Activated CD4-positive, CD25-positive, alpha-beta regulatory T cell treated with anti-CD3 and anti-CD28 coated beads, Interleukin-2, amount 50 U/mL, for 72 hours (primary cell): ENCODE measurements at regions not wholly inside any gene's neighbourhood (a gene's known extent, or its start where the extent isn't known, plus 50 kb on each side); places are given as distances from the start of the nearest gene placed in this dataset.
"Not testable (repeated sequence)": the region's sequence is repeated elsewhere in the genome, so short reads cannot be mapped to it uniquely, and the experiment has no call there.

Experiments
- DNase-seq: peaks from one replicate; pipeline ENCODE4 v3.0.0; 2021

DNA sequence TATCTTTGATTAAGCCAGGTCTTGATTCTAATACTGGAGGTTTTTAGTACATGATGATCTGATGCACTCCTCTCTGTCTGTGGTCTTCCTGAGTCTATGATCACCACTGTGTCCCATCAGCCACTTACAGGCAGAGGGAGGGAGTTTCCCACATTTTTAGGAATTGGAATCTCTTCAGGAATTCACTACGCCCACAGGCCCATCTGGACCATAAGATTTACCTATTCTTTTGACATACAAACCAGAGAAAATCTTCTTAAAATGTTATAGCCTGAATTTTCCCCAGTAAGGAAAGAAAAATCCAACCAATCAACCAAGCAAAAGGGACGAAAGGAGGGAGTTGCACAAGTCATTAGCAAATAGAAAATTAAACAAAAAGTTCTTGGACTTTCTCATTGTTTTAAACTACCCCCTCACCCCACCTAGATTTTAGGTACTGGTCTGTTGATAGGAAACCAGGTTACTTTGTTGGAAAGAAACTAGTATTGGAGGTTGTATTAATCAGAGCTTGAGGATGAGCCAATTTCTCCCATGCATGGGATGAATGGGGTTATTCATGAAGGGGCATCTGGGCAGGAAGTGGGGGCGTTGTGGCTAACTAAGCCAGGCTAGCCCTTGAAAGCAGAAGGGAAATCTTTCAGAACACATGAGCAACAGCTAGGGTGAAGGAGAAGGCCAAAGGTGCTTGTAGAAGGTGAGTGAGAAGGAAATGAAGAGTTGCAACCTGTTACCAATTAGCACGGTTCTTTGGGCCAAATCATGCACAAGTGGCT, 328.2 kb upstream of the MEX3C start:
- DNase-seq: no peak

DNA sequence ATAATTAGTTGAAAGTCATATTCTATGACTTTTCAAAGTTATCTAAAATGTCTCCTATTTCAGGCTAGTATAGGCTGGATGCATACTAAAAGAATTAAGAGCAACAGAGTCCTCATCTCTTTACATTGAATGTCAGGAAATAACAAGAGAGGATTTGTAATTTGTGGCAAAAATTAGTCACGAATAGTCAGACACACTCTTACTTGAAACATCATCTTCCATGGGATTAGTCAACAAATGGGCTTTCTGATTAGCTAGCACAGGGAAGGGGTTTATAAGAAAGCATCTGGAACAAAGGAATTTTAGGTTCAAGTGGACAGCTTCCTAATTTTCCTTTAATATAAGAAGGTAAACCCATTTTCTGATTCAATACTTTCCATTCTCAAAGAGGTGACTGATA, 330.3 kb upstream of the MEX3C start:
- no peak for DNase-seq

DNA sequence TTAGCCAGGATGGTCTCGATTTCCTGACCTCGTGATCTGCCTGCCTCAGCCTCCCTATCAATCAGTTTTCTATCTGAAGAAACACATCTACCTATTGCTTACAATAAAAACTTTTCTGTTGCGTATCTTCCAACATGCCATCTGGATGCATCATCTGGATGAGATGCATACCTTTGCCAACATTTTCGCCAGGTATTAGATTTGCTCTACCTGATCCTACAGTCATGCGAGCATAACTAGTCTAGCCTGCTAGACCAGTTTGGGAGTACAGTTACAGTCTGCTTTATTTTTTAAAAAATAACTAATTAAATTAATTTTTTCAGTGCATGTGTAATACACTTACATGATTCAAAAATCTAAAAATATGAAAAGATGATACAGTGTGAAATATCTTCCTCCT, 334.0 kb upstream of the MEX3C start:
- no peak for DNase-seq

DNA sequence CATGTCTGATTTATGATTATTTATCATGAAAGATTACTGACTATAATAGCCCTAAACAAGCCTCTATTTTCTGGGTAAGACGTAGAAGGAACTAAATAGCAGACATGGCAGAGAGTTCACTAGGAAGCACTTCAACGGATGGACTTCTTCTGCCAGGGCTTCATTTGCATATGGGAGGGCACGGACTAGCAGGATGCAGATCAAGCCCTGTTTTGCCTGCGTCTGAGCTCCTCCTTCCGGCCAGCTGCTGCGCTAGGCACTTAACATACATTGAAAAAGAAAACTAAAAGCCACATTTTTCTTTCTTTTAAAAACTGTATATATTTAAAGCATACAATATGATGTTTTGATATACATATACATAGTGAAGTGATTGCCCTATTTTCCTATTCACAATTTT, 340.0 kb upstream of the MEX3C start:
- DNase-seq: no peak

DNA sequence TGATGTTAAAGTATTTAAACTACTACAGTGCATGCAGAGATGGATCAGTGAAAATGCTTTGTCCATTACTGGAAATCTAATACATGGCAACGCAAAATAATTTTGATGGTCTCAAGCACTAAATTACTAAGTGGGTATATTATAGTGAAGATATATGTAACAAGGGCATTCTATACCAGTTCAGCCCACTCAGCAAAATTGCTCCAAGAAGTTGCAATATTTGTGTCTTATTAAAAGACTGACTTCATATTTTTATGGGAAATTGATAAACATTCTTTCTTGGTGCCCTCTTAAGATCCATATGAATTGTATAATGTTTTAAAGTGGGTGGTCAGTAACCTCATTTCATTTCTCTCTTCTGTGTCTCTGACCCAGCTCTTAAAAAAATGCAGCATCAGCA, 343.1 kb upstream of the MEX3C start:
- no peak for DNase-seq

DNA sequence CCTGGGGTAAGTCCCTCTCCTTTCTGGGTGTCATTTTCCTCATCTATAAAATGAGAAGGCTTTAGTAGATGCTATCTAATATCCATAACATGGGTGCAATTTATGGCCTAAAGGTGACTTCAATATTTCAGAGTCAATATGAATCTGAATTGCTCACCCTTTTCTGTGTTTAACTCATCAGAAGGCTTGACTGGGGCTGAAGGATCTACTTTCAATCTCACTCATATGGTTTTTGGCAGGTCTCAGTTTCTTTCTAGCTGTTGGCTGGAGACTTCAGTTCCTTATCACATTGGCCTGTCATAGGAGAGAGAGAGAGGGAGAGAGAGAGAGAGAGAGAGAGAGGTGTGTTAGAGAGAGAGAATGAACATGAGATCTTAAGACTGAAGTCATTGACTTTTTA, 343.7 kb upstream of the MEX3C start:
- no peak for DNase-seq

DNA sequence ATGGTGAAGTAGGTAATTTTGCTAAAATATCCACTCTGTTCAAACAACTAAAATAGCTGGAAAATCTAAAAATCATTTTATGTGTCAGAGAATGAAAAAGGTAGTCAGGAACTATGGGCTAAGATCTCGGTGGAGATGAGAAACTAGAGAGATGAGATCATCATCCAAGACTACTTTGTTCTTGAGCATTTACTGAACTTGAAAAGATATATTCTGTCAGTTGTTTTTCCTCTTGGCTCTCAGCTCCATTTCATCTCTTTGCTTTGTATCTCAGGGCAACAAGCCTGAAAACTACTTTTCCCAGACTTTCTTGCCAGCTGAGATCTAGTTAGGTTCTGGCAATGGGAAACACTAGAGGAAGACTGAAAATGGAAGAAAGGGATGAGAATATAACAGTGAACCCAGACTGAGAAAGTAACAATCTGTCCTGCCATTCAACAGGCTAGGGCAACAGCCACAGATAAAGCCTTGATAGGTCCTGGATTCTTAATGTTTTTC, 346.2 kb upstream of the MEX3C start:
- DNase-seq: no peak

DNA sequence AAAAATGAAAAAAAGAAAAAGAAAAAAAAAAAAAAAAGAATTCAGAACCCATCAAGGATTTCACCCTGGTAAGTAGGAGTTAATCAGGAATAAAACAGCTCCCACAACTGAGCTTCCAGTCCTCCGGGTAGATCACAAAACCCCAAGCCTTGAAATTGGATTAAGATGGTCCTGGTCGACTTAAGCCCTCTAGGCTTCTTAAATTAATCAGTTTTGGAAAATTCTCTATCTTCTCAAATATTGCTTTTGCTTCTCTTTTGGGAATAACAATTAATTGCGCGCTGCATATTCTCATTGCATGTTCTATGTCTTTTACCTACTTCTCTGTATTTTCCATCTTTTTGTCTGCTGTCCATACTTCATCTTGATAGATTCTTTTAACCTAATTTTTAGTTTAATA, 348.0 kb upstream of the MEX3C start:
- DNase-seq: no peak

DNA sequence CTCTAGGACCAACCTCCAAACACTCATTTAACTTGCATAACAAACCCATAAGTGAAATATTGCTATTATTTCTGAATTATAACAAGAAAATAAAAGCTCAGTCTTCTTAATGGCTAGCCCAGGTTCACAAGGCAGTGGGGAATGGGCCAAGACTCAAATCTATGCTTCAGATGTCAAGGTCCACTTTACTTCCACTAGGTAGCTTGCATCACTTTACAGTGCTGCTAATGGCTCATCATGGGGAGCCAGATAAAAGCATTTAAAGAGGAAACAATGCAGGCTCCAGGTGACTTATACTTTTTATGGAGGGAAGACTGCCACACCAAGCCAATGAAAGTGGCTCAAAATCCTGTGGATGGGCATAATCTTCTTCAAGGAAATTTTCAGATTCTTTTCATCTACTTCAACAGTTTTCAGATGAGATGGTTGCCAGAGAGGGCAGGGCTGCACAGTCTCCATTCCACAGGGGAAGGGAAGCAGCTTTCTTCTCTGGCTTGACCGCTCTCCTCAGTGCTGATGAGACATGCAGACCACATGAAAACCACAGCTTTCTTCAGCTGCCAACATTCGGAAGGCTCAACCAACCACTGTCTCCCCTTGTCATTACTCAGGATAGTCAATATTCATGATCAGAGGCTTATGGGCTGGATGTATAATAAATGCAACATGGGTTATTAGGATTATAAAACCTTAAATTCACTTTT, 361.9 kb upstream of the MEX3C start:
- DNase-seq: no peak

DNA sequence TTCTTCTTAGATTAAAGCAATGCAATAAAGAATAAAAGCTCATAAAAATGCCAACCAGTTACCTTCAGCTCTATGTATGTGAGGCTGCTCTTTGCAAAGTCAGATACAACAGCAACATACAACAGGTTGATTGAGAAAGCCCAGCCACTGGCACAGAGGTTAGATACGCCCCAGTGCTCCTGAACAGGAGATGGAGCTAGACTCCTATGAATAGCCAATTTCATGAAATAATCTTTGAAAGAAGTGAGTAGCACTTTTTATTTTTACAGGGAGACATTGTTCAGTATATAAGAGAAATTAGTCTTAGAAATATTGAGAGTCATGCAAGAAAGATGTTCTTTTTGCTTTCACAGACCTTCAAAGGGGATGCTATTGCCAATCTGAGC, 362.4 kb upstream of the MEX3C start:
- DNase-seq: no peak

DNA sequence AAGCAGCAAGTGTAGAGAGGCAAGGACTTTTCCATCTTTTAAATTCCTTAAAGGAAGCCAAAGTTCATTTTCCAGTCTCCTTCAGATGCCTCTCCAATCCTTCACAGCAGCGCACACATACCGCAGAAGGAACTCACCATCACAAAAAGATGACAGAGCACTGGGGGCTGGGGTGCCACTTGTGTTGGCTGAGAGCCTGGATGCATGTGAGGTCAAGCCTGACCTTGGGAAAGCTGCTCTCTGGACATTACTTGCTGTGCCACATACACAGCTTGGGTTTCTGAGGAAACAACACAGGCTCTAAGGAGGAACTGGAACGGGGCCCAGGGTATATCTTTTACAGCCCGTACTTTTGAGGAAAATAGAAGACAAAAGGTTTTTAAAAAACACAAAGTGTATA, 364.3 kb upstream of the MEX3C start:
- no peak for DNase-seq

DNA sequence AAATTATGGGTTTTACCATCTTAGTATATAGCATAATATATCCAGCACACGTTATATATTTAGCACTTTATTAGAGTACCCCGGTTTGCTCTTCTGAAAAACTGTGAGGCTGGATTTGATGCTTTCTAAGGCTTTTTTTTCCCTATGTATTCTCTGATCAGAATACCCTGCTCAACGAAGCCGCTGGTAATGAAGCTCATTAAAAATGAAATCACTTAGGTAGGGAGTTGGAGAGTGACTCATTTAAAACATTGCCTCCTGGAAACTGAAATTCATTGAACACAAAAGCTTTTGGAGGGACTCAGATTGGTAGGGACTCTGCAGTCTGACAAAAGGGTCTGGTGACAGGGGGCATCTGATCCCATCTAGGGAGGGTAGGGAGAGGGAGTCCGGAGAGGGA, 365.4 kb upstream of the MEX3C start:
- DNase-seq: no peak

DNA sequence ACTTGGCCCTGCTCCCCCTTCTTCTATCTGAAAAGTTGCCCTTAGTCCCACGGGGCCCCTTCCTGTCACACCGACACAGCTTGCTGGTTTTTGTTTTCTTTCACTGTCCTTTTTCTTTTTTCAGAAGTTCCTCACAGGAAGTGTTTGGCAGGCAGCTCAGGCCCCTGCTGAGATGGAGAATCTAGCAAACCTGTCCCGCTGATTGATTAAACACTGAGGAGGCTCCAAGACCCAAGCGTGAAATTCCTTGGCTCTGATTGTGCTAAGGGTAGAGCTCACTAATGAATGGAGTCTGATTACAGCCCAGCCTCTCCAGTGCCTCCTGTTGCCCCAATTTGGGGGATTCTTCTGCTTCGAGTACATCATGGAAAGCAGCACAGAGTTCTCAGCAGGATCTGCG, 365.9 kb upstream of the MEX3C start:
- DNase-seq: no peak

DNA sequence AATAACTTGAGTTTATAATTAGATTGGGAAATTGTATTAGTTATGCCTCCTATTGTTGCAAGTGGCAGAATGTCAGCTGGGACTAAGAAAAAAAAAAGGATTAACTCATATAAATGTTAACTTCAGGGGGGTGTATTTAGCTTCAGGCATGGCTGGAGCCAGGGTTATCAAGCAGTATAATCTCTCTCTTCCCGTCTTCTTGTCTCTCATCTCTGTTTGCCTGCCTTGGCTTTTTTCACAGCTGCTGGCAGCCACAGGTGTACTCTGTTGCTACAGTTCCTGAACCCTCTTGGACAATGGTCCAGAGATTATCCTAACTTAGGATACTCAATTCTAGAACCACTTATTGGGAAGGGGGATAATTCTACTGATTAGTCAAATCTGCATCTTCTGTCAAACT, 370.7 kb upstream of the MEX3C start:
- no peak for DNase-seq

DNA sequence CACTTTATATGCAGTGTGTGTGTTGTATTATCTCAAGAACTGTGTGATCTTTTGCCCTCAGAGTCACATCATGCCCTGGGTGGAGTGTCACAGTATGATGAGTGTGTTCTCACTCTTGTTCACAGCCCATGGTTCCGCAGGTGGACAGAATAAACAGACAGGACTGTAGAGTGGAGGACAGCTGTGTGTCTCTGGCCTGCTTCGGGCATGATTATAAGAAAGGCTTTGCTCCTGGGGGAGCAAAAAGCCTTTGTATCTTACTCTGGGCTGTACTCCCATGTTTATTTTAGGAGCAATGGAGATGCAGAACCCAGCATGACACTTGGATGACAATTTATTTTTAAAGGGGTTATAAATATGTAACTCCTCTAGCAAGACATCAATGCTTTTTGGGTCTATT, 371.7 kb upstream of the MEX3C start:
- no peak for DNase-seq

DNA sequence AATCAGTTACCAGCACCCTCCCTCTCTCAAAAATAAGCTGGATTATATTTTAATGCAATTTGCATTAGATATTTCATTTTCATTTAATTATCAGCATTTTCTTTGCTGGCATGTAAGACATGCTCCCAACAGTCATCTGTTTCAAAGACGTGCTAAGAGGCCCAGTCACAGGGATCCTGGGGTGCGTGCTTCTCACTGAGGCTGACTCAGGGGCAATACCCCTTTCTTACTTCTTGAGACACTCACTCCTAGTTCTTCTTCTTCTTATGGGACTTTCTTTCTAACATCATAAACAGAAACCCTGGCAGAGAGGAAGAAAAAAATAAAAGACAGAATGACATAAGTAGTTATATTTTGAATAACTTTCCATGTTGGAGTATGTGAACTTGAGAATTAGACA, 372.1 kb upstream of the MEX3C start:
- DNase-seq: no peak

DNA sequence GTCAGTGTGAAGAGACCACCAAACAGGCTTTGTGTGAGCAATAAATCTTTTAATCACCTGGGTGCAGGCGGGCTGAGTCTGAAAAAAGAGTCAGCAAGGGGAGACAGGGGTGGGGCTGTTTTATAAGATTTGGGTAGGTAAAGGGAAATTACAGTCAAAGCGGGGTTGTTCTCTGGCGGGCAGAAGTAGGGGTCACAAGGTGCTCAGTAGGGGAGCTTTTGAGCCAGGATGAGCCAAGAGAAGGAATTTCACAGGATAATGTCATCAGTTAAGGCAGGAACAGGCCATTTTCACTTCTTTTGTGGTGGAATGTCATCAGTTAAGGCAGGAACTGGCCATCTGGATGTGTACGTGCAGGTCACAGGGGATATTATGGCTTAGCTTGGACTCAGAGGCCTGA, 372.6 kb upstream of the MEX3C start:
- DNase-seq: not testable (repeated sequence)

DNA sequence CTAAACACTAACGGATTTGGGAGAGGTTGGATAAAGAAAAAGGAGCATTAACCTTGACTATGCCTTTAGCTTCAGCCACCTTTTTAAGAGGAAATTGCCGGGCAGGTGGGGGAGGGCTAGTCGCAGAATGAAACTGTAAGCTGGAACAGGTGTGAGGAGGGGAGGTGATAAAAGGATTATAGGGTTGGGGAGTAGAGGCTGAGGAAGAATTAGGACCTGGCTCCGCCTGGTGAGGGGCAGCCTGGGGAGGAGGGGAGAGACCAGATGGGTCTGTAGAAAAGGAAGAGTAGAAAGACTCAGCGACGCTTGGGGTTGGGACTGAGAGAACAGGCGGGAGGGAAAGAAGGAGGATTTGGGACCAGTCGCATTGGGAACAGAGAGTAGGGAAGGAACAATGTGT, 376.4 kb upstream of the MEX3C start:
- DNase-seq: not testable (repeated sequence)

DNA sequence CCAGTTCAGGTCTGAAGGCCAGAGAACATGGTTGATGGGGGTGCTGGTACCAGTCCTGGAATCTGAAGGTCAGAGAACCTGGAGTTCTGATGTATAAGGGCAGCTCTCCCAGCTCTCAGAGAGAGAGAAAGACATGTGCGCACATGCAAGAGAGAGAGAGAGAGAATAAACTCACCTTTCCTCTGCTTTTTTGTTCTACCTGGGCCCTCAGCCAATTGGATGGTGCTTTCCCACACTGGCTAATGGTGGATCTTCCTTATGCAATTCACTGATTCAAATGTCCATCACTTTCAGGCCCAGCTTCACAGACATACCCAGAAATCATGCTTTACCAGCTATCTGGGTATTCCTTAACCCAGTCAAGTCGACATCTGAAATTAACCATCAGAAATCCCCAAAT, 377.7 kb upstream of the MEX3C start:
- DNase-seq: no peak

DNA sequence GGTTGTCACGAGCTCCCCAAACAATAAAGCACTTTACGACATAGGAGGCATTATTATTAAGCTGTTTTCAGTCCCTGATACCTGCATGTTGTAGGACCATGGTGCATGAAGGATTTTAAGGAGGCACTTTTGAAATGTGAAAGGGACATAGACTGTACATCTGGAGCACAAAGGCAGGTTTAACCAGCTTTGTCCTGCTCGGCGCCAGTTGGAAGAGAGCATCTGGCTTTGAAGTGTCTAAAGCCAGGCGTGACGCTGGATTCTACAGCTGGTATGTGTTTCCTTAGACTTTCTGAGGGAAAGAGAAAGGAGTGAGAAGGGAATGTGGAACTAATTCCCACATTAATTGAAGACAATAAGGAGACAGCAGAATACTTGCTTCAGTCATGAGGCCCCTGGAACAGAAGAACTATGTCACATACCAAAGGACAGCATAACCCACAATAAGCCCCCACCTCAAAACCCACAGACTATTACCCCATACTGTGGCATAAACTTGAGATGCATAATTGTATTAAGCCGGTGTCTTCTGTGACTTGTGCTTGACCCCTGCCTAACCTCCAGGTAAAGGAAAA, 381.0 kb upstream of the MEX3C start:
- DNase-seq: no peak

DNA sequence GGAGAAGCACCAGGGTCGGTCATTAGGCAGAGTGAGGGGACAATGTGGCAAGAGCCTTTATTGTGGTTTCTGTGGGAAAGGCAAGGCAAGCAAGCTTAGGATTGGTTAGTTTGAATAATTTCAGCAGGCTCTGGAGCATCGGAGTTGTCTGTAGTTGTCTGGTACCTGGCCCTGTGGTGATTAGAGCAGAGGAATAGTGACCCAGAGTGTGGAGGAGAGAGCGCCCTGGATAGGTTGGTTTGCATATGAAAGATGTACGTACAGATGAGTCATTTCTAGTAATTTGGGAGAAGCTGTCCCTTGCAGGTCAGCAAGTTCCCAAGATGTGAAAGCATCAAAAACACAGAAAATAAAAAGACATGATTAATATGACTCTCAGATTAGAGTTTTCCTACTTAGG, 383.1 kb upstream of the MEX3C start:
- DNase-seq: no peak

DNA sequence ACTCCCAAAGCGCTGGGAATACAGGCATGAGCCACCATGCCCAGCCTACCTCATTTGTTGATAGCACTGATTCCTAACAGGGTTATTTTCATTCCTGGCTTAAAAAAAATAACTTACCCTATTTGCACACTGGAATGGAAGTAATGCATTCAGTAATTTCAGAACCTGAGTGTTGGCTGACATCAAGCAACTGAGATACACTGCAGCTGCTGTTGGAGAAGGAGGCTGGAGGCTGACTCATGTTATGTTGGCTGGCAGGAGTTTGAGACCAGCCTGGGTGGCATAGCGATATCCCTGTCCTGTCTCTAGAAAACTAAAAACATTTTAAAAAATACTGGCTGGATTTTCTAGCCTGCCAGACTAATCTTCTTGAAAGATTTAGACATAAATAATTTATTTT, 385.1 kb upstream of the MEX3C start:
- DNase-seq: no peak

DNA sequence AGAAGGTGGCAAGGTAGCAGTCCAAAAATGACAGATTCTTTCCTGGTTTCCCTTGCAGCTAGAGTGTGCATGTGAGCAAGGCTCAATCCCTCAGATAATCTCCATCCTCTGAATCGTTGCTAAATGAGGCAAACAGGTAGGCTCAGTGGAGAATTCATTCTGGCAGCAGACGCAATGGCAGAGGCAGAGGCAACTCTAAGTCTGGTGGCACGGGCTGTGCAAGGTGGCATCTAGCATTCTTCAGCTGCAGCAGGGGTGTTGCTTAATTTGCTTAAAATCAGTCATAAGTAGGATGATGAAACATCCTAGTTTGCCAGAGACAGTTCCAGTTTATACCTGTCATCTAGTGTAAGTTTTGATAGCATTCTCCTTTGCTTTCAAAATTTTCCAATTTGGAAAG, 391.1 kb upstream of the MEX3C start:
- DNase-seq: no peak

DNA sequence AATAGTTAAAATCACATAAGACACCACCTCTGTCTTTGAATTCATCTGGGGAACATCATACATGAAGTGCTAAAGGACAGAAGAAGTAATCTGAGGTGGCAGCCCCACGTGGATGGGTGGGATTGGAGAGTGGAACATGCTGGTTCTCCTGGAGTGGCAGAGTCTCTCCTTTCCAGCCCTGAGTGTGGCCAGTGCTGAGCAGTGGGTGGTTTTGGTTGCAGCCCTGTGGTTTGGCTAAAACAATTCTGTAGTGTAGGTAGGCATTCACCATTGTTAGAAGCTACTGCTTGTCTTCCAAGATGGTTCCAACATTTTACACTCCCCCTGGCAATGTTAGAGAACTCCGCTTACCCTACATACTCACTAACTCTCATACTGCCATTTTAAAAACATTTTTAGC, 396.4 kb upstream of the MEX3C start:
- no peak for DNase-seq
